Keratinocyte (primary cell): ENCODE measurements at regions not wholly inside any gene's neighbourhood (a gene's known extent, or its start where the extent isn't known, plus 50 kb on each side); places are given as distances from the start of the nearest gene placed in this dataset.

Source experiments
- DNase-seq: peaks from one replicate; pipeline ENCODE4 v3.0.0-alpha.2; 2011; ENCODE audit warnings: low read depth, missing footprints, low spot score
- FAIRE-seq: peaks from 2 replicates; lab custom pipeline; 2011; peaks lifted over from hg19 to GRCh38; lab: Jason Lieb, UNC
- H2AFZ ChIP-seq: 2 replicates; pipeline ENCODE4 v1.6.0; 2012; ENCODE audit warnings: low read length, control low read depth, inconsistent platforms; ENCODE audit not compliant: control insufficient read depth
- H3K27ac ChIP-seq: 2 replicates; pipeline ENCODE4 v1.5.1; 2011; ENCODE audit warnings: low read length; ENCODE audit not compliant: control insufficient read depth, insufficient read depth
- H3K27me3 ChIP-seq: 3 replicates; pipeline ENCODE4 v1.6.0; 2011; ENCODE audit warnings: low read length; ENCODE audit not compliant: control insufficient read depth, insufficient read depth; ENCODE audit errors: extremely low read depth
- H3K36me3 ChIP-seq, 2 experiments: 2 replicates in 1 of 2; 3 replicates in 1 of 2; pipeline ENCODE4 v1.5.1; 2011; ENCODE audit warnings: low read length in 2 of 2, mild to moderate bottlenecking in 1 of 2; ENCODE audit not compliant: control insufficient read depth in 2 of 2, insufficient read depth in 2 of 2; ENCODE audit errors: extremely low read depth in 1 of 2
- H3K4me1 ChIP-seq: 3 replicates; pipeline ENCODE4 v1.5.1; 2011; ENCODE audit warnings: low read length; ENCODE audit not compliant: control insufficient read depth, insufficient read depth; ENCODE audit errors: extremely low read depth
- H3K4me2 ChIP-seq: 3 replicates; pipeline ENCODE4 v1.6.0; 2011; ENCODE audit warnings: low read depth, low read length; ENCODE audit not compliant: control insufficient read depth, insufficient read depth; ENCODE audit errors: extremely low read depth
- H3K4me3 ChIP-seq, 3 experiments: fragments of 200-600 bp in 1 of 3; sonication (generic) in 1 of 3; 2 replicates in 2 of 3; 3 replicates in 1 of 3; pipeline ENCODE4 v1.5.1; 2011 to 2016; ENCODE audit warnings: low read length in 3 of 3, mild to moderate bottlenecking in 3 of 3, control low read depth in 2 of 3, inconsistent platforms in 1 of 3, low read depth in 1 of 3, mixed read lengths in 1 of 3, mixed run types in 1 of 3, moderate library complexity in 1 of 3; ENCODE audit not compliant: control insufficient read depth in 2 of 3, insufficient read depth in 2 of 3; ENCODE audit errors: extremely low read depth in 1 of 3
- H3K79me2 ChIP-seq: 2 replicates; pipeline ENCODE4 v1.6.0; 2012; ENCODE audit warnings: low read length; ENCODE audit not compliant: control insufficient read depth, insufficient read depth
- H3K9ac ChIP-seq: 3 replicates; pipeline ENCODE4 v1.6.0; 2011; ENCODE audit warnings: low read length; ENCODE audit not compliant: control insufficient read depth, insufficient read depth; ENCODE audit errors: extremely low read depth
- H3K9me1 ChIP-seq: 3 replicates; pipeline ENCODE4 v1.6.0; 2011; ENCODE audit warnings: low read length; ENCODE audit not compliant: control insufficient read depth, insufficient read depth; ENCODE audit errors: extremely low read depth
- H3K9me3 ChIP-seq: 2 replicates; pipeline ENCODE4 v1.5.1; 2012; ENCODE audit warnings: low read depth, low read length; ENCODE audit not compliant: control insufficient read depth
- H4K20me1 ChIP-seq: 3 replicates; pipeline ENCODE4 v1.6.0; 2011; ENCODE audit warnings: low read length; ENCODE audit not compliant: control insufficient read depth, insufficient read depth; ENCODE audit errors: extremely low read depth
- CTCF ChIP-seq, 3 experiments: IDR thresholded peaks in 1 of 3; conservative IDR thresholded peaks in 1 of 3; optimal IDR thresholded peaks in 1 of 3; 2 replicates in 2 of 3; 3 replicates in 1 of 3; pipeline versions ENCODE3 to v1.5.1; 2011; ENCODE audit warnings: low read length in 3 of 3, mild to moderate bottlenecking in 3 of 3, moderate library complexity in 2 of 3, control low read depth in 1 of 3, inconsistent platforms in 1 of 3; ENCODE audit not compliant: insufficient read depth in 2 of 3; ENCODE audit errors: extremely low read depth in 1 of 3
- EZH2 ChIP-seq: IDR thresholded peaks from one replicate; pipeline ENCODE4 v1.6.1; 2012; ENCODE audit warnings: inconsistent platforms, mild to moderate bottlenecking, low read length, moderate library complexity
- dilution Hi-C: fragments of 300-500 bp; cut with MboI; formaldehyde crosslinking; loops from one replicate; pipeline ENCODE4 v1.7.0; 2020; ENCODE audit warnings: low sequenced_read_pairs; ENCODE audit not compliant: extremely low pct_ligation_motif_present

- no peak overlapping the region for H3K9ac ChIP-seq
- no peaks in the 10 kb centered on the region for H3K27me3 ChIP-seq
- no peaks in the 10 kb centered on the region for H3K9me3 ChIP-seq
- no peak overlapping the region for H3K4me3 ChIP-seq
- no peaks in the 10 kb centered on the region for H3K36me3 ChIP-seq
- FAIRE-seq (no peak), DNase-seq (no peak)
- no peaks in the 10 kb centered on the region for H4K20me1 ChIP-seq
- H3K79me2 ChIP-seq = no peaks in the 10 kb centered on the region
- H3K9me1 ChIP-seq = no peaks in the 10 kb centered on the region
- no peak overlapping the region for H2AFZ ChIP-seq
- dilution Hi-C loops = no loop called here
- no peak overlapping the region for H3K27ac ChIP-seq
- no peaks in the 10 kb centered on the region for H3K4me1 ChIP-seq
- H3K4me2 ChIP-seq = no peak overlapping the region
- TF ChIP-seq CTCF (optimal IDR thresholded peaks at IDR 0.05 in 1 of 3, IDR thresholded peaks at IDR 0.05 in 1 of 3, conservative IDR thresholded peaks at IDR 0.05 in 1 of 3; ENCODE audit: extremely low read depth in 1 of 3, insufficient read depth in 2 of 3, low read length in 3 of 3) (no peak), EZH2 (no peak)
Measured at GRCh38 chr6:145031001-145031400, 704.3 kb downstream of the EPM2A start.

DNA sequence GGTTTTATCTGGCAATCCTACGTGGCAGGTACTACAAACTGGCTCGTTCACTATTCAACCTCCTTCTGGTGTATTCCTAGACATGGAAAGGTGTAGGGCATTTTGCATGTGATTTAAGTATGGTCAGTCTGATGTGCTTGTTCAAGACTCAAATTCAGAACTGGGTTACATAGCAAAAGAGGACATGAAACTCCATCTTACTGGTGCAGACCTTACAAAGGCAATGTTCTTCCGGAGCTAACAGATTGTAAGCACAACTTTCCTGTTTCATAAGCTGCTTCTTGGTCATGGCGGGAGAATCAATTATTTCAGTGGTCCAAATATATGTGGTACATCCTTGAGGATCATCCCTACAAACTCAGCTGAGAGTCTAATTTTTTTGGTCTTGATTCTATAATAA lies 703.4 kb downstream of the EPM2A start:
- dilution Hi-C loops = no loop called here
- no peaks in the 10 kb centered on the region for H3K27me3 ChIP-seq
- TF ChIP-seq CTCF (optimal IDR thresholded peaks at IDR 0.05 in 1 of 3, IDR thresholded peaks at IDR 0.05 in 1 of 3, conservative IDR thresholded peaks at IDR 0.05 in 1 of 3; ENCODE audit: extremely low read depth in 1 of 3, insufficient read depth in 2 of 3, low read length in 3 of 3) (no peak), EZH2 (no peak)
- H3K9me3 ChIP-seq = no peaks in the 10 kb centered on the region
- no peak overlapping the region for H2AFZ ChIP-seq
- no peak overlapping the region for H3K9ac ChIP-seq
- DNase-seq (no peak), FAIRE-seq (no peak)
- no peaks in the 10 kb centered on the region for H4K20me1 ChIP-seq
- no peak overlapping the region for H3K27ac ChIP-seq
- H3K4me1 ChIP-seq = no peaks in the 10 kb centered on the region
- H3K9me1 ChIP-seq = no peaks in the 10 kb centered on the region
- no peak overlapping the region for H3K4me3 ChIP-seq
- no peaks in the 10 kb centered on the region for H3K36me3 ChIP-seq
- no peak overlapping the region for H3K4me2 ChIP-seq
- no peaks in the 10 kb centered on the region for H3K79me2 ChIP-seq
